GM19324 (cell line): ENCODE measurements at regions not wholly inside any gene's neighbourhood (a gene's known extent, or its start where the extent isn't known, plus 50 kb on each side); places are given as distances from the start of the nearest gene placed in this dataset.

ENCODE experiments used
- ATAC-seq: cut with Tn5 transposase; IDR thresholded peaks from one replicate; pipeline ENCODE4 v1.9.1; 2021; ENCODE audit warnings: mild to moderate bottlenecking, moderate library complexity; ENCODE audit not compliant: unreplicated experiment, low FRiP score

DNA sequence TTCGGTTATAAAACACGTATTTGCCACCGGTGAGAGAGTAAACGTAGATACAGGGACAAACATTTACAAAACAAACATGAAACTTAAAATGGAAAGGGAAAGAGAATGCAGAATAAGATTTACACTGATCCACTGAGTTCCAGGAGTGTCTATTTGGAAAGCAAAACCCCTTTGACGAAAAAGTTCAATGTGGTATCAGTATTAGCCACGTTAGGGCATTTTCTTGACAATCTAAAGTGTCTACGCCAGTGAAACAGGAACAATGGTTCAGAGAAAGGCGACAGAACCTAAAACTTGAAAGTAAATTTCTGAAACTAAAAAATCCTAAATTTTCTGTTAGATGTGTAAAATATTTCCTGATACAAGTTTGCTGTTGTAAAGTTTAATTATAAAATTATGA lies 278.5 kb upstream of the TENM3 start:
- ATAC-seq, result no peak

DNA sequence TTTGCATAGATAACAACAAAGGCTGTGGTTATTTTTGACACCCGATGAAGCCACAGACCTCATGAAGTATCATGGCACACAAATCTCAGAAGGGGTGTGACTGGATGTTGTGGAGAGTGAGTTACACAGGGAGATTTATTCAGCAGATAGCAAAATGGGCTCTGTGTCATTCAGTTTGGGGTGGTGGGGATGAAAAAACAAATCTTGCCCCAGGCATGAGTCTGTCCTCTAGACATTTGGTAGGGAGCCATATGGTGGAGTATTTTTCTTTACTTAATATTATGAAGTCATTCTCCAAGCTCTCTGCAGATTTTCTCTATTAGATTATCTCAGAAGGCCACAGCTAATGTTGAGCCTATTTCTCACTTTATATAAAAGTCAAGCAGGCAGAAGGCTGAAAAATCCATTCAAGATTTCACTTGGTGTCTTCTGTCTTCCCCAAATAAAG lies 277.1 kb upstream of the TENM3 start:
- no peak for ATAC-seq

DNA sequence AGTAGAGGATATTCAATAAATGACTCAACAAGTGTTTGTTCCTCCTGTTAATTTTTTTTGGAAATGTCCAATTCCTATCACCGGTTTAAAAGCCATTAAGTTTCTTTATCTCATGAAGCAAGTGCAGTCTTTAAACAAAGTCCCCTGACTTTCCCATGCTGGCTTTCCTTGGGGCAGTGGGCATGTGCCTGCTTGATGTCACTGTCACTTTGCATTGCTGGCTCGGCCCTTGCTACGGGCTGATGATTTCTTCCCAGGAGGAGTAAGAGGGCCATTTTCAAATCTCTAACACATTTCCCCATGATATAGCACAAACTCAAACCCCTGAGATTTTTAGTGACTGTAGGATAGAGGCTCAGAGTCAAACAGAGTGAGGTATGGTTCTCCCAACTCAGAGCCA lies 275.8 kb upstream of the TENM3 start:
- no peak for ATAC-seq

DNA sequence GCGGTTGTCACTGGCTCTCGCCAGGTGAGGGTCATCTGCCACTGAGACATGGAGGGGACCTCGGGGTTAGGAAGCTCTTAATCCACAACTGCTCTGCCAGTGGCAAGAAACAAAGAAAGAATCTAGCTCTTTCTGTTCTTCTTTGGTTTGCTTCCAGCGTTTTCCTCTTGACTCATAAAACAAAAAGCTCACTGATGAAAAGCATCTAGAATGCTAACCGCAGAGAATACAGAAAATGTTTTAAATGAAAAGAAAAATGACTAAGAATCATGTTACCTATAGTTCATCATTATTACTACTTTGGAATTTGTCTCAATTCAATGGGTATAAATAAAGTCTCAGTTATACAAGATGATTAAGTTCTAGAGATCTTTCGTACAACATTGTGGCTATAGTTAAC lies 274.8 kb upstream of the TENM3 start:
- ATAC-seq, result no peak

DNA sequence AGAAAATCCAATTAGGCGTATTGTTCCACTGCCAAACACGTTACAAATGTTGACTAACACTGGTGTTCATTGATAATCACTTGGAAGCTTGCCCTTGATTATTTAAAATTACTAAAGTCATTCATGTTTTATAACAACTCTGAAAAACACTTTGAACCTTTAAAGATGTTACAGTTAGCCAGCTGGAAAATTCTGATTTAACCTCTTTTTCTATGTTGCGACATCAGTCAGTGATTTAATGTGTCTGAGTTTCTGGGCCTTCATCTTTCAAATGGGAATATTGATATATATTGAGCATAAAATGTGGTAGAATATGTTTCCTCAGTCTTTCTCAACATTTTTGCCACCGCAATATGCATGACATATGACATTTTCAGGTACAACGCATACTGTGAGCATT lies 274.1 kb upstream of the TENM3 start:
- ATAC-seq, result no peak

DNA sequence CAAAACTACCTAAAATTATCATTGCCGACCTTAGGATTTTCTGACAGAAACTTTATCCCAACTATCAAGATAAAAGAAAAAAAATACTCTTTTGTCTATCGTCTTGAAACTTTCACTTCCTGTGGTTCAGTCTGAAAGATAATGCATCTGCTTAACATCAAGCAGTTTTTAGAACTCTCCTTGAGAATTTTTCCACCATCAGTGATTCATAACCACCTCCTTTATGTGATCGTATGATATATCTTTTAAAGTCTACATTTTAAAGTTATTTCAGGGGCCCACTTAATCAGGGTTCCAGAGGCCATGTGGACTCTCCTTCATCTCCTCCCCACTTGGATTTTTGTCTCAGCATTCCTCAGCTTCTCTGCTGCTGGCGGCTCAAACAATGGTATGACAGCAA lies 272.8 kb upstream of the TENM3 start:
- no peak for ATAC-seq

DNA sequence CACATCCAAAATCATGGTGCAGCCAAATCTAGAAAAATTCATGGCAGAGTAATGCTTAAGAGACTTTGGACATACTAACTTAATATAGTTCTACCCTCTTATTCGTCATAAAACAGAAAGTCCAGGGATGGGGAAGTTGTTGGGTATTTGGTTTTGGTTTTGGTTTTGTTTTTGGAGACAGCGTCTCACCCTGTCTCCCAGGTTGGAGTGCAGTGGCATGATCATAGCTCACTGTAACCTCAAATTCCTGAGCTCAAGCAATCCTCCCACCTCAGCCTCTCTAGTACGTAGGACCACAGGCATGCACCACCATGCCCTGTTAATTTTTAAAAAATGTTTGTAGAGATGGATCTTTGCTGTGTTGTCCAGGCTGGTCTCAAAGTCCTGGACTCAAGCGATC lies 271.8 kb upstream of the TENM3 start:
- peak; percentile 81 for ATAC-seq

DNA sequence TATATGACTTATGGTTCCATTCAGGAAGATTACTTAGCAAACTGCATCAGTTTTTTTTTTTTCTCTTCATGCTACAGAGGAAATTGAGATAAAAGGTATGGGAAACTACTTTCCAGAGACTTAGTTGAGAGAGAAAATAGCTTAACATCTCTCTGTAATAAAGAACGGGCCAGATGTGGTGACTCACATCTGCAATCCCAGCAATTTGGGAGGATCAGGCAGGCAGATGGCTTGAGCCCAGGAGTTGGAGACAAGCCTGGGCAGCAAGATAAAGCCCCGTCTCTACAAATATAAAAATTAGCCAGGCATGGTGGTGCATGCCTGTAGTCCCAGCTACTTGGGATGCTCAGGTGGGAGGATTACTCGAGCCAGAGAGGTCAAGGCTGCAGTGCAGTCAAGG lies 271.2 kb upstream of the TENM3 start:
- ATAC-seq, result no peak

DNA sequence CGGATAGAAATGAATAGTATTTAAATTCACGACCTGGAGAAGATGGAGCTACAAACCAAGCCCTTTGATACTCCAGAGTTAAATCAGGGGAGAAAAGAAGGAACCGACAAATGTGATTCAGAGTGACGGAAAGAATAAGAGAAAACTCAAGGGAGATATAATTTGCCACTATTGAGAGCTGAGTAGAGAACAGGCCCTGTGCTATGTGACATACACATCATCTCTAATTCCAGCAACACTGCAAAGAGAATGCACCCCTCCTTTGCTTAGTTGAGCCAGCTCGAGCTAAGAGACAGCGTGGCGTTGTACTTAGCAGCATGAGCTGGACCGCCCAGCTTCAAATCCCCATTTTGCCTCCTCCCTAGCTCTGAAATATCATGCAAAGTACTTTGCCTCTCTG lies 266.4 kb upstream of the TENM3 start:
- no peak for ATAC-seq

DNA sequence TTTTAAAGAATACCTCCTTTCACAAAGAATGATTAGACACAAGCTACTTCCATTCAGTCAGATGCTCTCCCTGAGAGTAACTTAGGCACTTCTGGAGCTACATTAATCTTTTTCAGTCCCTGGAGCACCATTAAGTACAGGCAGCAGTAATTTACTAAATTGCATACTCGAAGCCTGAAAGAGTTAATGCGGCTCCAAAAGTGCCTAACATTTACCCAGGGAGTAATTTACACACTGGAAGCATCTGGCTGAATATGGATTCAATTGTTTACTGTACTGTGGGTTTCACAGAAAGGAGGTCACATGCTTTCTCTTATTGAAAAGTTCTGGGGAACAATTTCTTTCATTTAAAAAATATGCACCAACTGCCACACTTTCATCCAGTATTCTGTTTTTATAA lies 260.8 kb upstream of the TENM3 start:
- no peak for ATAC-seq

DNA sequence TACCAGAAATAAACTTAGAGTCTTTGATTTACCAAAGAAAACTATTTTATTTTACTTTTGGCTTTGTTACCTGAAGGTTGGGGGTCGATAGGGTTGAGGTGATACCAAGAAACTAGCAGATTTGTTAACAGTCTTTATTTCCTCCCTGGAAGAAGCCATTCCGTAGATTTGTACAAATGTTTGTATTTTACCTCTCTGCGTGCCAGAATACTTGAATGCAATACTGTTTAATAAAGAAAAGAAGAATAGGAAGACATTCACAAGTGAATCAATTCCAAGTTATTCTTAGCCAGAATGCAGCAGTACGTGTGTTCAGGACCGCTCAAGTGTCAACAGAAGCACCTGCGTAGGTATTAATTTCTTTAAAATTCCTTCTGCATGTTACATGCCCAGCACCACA lies 260.3 kb upstream of the TENM3 start:
- no peak for ATAC-seq

DNA sequence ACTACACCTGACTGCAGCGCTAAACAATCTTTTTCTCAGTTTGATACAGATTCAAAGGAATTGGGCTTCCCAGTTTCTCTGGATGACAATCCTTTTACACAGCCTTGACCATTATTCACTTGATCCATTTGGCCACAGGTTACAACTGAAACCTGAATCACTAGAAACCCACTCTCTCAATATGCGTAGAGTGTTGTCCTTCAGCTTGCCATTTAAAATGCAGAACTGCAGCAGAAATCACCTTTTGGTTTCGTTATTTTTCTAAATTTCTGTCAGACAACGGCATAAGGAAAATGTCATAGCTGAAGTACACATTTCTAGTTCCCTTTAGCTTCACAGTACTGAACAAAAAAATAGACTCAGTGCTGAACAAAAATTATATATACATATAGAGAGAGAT lies 255.8 kb upstream of the TENM3 start:
- ATAC-seq, result no peak

DNA sequence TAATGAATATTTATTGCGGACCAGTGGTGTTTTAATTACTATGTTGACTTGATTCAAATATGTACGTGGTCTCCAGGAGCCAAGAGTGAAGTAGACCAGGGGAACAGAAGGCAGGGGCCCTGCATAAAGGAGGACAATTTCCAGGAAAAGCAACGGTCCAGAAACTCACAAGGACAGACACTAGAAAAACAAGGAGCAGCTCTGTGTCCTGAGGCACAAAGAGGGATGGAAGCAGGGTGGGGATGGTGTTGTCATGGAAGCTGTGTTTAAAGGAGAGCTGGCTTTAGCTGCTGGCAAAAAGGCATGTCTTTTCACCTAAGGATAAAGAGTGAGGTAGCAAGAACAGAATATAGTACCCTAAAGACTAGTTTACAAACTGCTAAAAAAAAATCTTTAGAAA lies 254.1 kb upstream of the TENM3 start:
- no peak for ATAC-seq

DNA sequence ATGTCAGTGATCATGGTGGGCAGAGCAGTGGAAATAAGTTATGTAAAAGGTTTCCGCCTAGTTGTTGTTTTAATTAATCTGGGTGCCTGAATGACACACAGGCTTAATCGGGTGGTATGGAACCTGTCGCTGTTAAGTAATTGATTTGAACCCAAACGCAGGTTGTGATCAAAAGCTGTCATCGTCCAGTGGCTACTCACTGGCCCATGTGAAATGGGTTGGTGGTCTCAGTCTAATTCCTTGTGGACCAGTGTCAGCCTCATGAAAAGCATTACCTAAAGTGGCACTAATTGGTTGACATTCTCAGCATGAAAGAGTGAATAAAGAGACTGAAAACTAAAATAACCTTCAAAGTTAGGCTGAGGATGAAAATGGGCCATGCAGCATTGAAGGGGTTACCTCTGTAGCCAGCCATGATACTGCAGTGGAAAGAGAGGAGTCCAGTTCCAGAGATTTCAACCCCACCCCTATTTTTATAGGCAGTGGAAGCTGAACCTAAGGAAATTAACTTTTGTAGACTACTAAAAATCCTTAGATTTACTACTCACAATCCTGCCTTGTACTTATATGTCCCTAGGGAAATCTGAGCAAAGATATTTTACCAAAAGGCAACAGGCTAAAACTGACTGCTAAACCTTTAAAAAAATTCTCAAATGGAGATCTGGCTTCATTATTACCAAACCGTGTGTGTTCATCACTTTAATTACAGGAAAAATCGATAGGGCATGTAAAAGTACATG lies 251.7 kb upstream of the TENM3 start:
- ATAC-seq, result no peak

DNA sequence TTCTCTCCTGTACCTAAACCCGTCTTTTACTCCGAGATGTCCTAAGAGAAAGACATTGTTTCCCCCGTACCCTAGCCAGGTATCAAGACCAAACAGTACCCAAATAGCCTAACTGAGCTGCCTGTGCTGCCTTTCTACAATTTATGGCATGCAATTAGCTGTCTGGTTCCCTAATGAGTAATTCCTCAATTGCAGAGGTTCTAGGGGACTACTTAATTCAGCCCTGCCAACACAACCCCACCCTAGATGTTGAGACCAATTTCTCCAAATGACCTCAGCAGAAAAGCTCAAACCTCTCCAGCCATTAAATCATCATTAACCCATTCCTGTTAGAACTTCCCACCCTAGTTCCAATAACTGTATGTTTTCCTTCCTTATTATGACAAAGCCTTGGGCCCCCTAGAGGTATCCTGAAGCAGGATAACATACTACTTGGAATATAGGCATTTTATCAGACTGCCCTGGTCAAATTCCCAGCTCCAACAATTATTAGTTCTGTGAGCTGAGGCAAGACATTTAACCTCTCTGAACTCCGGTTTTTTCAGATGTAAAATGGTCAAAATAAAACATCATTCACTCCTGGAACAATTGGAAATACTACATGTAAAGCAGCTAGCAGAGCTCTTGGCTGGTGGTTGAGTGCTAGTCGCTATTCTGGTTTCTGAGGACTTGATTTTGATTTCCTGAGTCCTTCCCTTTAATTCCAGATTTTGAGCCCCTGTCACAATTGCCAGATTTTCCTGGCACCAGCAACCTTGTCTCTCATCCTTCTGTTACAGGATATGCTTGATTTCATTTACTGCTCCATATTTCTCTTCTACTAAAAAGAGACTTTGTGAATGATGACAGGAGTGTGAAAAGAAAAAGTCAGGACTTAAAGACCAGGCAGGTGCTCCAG lies 244.6 kb upstream of the TENM3 start:
- no peak for ATAC-seq

DNA sequence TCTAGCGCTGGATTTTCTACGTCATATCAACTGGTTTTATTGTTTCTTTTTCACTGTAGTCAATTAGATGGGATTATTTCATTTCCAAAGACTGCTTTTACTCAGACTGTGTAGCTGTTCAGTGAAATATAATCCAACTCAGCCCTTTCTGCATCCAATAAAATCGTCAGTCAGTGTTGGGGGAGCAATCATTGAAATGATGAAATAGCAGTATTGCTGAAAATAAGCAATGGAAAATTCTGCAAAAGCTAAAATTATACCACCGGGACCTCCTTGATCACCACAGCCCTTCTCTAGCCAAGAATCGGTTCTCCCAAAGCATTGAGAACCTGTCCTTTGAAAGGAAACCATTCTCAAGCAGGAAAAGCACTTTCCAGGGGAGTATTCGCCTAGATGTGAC lies 243.1 kb upstream of the TENM3 start:
- no peak for ATAC-seq

DNA sequence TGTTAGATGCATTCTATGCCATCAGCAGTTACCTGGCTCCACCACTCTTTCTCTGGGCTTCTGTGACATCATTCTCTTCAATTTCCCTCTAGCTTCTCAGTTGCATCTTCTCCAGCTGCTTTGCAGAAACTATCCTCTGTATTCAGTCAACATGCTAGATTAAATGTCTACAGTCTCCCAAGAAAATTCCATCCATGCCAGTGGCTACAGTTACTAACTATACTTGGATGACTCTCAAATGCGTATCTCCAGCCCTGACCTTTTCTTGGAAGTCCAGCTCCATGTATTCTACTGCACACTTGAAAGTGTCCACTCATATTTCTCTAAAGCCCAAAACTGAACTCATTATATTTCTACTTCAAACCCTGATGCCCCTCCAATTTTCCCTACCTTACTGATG lies 232.3 kb upstream of the TENM3 start:
- ATAC-seq, result no peak

DNA sequence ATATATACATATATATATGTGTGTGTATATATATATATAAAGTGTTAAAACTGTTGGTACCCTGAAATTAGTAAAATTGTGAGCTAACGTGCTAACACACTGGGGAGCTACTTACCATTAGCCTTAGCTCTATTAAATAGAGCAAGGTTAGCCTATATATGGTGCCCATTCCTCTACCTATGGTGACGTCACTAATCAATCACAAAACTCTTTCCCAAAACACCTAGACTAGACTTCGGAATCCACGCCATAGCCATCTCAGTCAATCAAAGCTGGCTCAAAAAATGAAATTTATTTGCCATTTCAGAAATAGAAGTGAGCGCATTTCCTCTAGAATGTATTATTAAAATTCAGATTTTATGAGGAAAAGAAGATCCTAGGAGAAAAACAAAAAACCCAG lies 229.0 kb upstream of the TENM3 start:
- no peak for ATAC-seq

DNA sequence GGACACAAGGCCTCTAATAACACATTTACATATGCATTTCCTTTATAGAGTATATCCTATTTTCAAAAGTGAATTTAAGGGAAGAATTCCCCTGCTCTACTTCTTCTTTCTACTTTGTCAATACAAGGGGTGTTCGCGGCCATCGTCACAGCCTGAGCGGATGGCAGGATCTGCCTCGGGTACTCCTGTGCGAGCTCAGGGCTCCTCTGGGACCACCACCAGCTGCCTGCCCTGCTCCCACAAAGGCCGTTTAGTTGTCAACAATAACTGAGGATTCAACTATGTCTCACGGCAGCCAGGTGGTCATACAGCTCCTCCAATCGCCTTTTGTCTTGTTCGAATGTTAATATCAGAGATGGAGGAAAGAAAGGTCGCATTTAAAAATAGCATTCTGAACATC lies 228.2 kb upstream of the TENM3 start:
- no peak for ATAC-seq

DNA sequence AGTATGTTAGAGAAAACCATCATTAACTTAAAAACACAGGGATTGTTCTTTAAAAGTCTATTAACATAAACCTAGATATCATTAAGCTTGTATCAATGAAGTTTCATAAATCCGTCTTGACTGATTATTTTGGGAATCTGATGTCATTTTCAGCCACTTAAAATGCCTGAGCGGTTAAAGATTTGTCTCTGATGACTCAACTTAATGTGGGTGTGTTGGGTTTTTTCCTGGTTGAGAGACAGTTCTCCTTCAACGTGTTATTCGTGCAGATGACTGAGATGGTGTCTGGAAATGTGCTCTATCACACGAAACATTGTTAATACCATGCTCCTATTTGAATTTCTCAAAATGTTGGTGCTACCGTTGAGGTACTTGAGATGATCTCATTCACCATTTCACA lies 227.3 kb upstream of the TENM3 start:
- ATAC-seq, result no peak

DNA sequence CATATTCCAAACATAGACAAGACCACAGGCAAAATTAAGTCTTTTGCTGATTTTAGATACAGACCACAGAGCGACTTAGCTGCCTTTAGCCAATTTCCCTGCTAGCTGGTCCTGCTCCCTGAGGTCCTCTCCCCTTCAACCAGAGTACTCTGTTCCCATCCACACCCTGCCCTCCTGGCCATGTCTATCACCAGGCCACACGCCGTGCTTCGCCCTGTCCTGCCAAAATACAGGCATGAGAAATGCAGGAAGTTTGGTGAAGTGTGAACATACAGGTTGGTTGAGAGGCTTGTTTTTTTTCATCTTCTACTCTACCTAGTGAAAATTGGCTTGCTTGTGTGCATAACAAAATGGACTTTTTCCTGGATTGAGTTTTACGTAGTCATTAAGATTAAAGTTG lies 226.2 kb upstream of the TENM3 start:
- ATAC-seq, result no peak

DNA sequence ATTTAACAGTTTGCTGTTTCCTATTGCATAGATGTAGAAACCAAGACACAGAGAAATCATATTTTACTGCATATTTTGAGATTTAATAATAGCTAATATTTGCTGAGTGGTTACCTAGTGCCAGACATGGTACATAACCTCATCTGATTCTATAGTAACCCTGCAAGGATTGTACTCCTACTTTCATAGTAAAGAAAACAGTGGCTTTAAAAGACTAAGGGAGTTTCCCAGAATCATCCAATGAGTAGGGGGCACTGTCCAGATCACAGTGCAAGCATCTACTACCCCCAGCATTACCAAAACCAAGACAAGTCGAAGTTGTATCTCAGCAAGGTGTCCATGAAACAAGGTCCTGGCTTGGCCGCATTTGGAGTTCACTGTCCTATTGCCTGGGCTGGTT lies 224.5 kb upstream of the TENM3 start:
- ATAC-seq, result peak; percentile 40
